ENCODE measurements at regions not wholly inside any gene's neighbourhood (a gene's known extent, or its start where the extent isn't known, plus 50 kb on each side); places are given as distances from the start of the nearest gene placed in this dataset.
"Not testable (repeated sequence)": the region's sequence is repeated elsewhere in the genome, so short reads cannot be mapped to it uniquely, and the experiment has no call there.

GRCh38 chr15:19995296-19995695 lies 546.3 kb downstream of the GOLGA6L6 start:
- not testable (repeated sequence) for DNase-seq

- DNase-seq, result no peak
Observed at GRCh38 chr15:19992428-19992827, 549.2 kb downstream of the GOLGA6L6 start.

DNA sequence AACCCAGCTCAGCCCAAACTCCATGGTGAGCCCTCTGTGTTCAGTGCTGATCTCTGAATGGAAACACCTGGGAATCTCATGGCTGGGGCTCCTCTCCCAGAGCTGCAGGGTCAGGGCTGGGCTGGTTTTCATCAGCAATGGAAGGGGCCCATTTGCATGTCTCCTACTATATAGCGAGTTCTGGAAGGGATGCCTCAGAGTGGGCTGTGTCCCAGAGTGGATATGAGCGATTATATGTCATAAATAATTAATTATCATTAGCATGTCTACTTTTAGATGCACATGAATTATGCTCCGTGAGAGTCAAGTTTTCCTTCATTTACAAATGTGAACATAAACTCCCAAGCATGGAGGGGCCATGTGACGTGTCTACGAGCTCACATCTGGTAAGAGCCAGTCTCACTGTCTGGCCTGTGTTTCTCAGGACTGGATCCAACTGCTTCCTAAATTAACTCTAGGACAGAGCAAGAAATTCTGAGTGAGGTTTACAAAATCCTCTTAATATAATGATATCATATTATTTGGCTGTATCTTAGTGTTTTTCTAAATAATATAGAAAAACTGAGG lies 553.4 kb downstream of the GOLGA6L6 start:
- DNase-seq, result no peak

DNA sequence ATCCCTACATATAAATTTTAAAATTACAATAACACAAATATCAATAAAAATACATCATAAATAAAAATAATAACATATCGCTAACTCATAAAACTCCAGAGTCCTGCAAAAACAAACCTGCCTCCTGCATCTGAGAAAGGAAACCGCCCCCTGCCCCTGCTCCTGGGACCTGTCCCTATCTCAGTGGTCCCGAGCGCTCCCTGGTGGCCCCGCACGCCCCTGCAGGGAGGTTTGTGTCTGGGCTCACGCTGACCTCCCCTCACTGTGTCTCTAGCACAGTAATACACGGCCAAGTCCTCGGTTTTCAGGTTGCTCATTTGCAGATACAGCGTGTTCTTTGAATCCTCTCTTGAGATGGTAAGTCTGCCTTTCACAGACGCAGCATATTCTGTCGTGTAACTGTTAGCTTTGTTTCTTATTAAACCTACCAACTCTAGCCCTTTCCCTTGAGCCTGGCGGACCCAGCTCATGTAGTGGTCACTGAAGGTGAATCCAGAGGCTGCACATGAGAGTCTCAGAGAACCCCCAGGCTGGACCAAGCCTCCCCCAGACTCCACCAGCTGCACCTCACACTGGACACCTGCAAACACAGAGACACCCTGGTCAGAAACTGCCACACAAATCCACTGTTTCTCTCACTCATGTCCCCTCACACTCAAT lies 554.1 kb downstream of the GOLGA6L6 start:
- DNase-seq, result no peak

DNA sequence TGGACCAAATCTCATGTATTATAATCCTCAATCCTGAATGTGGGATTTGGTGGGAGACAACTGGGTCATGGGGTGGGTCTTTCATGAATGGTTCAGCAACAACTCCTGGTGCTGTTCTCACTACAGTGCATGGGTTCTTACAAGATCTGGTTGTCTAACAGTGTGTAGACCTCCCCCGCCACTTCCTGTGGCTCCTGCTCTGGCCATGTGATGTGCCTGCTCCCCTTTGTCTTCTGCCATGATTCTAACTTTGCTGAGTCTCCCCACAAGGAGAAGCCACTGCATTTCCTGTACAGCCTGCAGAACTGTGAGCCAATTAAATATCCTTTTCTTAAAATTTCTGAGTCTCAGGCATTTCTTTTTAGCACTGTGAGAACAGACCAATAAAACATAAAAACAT lies 557.5 kb downstream of the GOLGA6L6 start:
- DNase-seq, result no peak

GRCh38 chr15:19974998-19975397 lies 566.6 kb downstream of the GOLGA6L6 start:
- no peak for DNase-seq

DNA sequence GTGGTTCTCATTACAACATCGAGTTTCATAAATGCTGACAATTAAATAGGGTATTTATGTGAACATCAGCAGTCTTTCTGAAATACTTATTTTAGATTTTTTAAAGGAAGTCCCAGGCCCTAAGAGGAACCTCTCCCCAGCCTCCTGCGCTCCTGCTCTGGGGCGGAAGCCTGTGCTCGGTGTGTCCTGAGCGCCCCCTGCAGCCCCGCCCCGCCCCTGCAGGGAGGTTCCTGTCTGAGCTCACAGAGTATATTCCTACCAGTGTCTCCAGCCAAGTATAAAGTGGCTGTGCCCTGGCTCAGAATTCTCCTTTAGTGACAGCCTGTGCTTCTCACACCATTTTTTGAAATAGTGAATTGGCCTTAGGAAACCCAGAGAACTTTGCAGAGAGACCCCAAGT lies 567.9 kb downstream of the GOLGA6L6 start:
- DNase-seq, result no peak

DNA sequence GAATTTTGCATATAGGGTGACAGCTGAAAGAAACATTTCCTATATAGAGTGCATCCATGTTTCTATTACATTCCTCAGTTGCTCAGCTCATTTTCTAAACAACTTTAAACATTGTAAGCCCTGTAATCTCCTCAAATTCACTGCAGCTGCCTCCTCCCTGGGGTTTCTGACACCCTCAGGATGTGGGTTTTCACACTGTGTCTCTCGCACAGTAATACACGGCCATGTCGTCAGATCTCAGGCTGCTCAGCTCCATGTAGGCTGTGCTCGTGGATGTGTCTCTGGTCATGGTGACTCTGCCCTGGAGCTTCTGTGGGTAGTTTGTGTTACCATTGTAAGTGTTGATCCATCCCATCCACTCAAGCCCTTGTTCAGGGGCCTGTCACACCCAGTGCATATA lies 569.0 kb downstream of the GOLGA6L6 start:
- not testable (repeated sequence) for DNase-seq

DNA sequence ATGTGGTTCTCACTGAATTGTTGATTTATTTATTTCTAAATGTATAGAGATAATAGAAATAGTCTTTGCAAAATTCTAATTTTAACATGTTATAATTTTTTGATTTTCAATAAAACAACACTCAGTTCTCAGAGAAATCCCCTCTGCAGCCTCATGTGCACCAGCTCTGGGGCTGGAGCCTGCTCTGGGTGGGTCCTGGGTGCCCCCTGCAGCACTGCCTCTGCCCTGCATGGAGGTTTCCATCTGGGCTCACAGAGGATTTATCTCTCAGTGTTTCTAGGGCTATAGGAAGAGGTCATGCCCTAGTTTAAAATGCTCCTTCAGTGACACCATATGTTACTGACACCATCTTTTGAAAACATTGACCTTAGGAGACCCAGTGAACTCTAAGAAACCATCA lies 576.0 kb downstream of the GOLGA6L6 start:
- not testable (repeated sequence) for DNase-seq

DNA sequence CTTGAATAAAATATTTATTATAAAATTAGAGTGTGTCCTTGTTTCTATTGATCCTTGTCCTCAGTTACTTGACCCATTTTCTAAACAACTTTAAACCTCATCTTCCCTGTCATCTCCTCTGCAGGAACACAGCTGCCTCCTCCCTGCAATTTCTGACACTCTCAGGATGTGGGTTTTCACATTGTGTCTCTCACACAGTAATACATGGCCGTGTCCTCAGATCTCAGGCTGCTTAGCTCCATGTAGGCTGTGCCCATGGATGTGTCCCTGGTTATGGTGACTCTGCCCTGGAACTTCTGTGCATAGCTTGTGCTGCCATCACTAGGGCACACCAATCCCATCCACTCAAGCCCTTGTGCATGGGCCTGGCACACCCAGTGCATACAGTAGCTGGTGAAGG lies 577.1 kb downstream of the GOLGA6L6 start:
- DNase-seq, result not testable (repeated sequence)

- DNase-seq, result no peak
Observed at GRCh38 chr15:19956124-19956796, 585.3 kb downstream of the GOLGA6L6 start.

DNA sequence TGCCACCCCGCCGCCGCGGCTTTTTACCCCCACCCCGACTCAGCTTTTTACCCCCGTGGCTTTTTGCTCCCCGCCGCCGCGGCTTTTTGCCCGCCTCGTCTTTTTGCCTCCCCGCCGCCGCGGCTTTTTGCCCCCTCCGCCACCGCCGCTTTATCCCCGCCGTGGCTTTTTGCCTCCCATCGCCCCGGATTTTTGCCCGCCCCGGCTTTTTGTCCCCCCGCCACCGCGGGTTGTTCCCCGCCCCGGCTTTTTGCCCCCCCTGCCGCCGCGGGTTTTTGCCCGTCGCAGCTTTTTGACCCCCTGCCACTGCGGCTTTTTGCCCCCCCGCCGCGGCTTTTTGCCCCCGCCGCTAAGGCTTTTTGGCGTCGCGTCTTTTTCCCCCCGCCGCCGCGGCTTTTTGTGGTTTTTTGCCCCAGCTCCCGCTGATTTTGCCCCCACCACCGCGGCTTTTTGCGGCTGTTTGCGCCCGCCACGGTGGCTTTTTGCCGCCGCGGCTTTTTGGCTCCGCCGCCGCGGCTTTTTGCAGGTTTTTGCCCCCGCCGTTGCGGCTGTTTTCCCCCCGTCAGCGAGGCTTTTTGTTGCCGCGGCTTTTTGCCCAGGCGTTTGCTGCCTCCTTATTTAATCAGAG lies 597.2 kb downstream of the GOLGA6L6 start:
- no peak for DNase-seq

- DNase-seq, result no peak
Observed at GRCh38 chr15:19943515-19943914, 598.1 kb downstream of the GOLGA6L6 start.

DNA sequence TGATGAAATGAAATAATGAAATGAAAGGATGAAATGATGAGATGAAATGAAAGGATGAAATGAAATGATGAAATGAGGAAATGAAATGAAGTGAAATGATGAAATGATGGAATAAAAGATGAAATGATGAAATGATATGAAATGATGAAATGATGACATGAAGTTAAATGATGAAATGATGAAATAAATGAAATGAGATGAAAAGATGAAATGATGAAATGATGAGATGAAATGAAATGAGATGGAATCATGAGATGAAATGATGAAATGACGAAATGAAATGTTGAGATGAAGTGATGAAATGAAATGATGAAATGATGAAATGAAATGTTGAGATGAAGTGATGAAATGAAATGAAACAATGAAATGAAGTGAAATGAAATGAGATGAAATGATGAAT lies 638.3 kb downstream of the GOLGA6L6 start:
- not testable (repeated sequence) for DNase-seq

DNA sequence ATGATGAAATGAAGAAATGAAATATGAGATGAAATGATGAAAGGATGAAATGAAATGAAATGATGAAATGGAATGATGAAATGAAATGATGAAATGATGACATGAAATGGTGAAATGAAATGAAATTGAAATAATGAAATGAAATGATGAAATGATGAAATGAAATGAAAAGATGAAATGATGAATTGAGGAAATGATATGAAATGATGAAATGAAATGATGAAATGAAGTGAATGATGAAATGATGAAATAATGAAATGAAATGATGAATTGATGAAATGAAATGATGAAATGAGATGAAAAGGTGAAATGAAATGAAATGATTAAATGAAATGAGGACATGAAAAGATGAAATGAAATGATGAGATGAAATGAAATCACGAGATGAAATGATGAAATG lies 639.2 kb downstream of the GOLGA6L6 start:
- DNase-seq, result not testable (repeated sequence)

- DNase-seq, result not testable (repeated sequence)
Observed at GRCh38 chr15:19901414-19901813, 640.2 kb downstream of the GOLGA6L6 start.

DNA sequence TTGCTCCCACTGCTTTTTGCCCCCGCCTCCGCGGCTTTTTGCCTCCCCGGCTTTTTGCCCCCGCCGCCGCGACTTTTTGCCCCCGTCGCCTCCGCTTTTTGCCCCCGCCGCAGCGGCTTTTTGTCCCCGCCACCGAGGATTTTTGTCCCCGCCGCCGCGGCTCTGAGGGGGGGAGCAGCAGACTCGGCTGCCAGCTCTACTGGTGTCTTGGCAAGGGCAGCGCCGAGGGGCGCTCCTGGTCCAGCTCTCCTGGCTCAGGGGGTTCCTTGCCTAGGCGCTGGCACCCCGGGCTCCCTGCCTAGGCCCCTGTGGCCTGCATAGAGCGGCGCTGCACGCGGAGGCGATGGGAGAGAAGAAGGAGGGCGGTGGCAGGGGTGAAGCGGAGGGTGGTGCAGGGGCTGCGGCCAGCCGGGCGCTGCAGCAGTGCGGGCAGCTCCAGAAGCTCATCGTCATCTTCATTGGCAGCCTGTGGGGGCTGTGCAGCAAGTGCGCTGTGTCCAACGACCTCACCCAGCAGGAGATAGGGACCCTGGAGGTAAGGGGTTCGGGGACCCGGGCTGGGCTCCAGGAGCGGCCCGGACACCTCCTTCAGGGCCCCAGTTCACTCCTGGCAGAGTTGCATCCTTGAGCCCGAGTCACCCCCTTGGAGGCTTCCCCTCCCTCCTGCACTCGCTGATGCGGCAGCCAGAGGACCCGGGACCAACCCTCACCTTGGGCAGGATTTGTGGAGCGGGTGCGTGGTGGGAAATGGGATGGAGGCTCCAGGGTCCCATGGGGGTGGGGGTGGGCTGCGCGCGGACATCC lies 642.4 kb downstream of the GOLGA6L6 start:
- DNase-seq, result no peak

GRCh38 chr15:19888811-19889210 lies 652.8 kb downstream of the GOLGA6L6 start:
- DNase-seq, result not testable (repeated sequence)

- not testable (repeated sequence) for DNase-seq
Observed at GRCh38 chr15:19844061-19844460, 697.5 kb downstream of the GOLGA6L6 start.
